ENCODE measurements at regions not wholly inside any gene's neighbourhood (a gene's known extent, or its start where the extent isn't known, plus 50 kb on each side); places are given as distances from the start of the nearest gene placed in this dataset.

DNA sequence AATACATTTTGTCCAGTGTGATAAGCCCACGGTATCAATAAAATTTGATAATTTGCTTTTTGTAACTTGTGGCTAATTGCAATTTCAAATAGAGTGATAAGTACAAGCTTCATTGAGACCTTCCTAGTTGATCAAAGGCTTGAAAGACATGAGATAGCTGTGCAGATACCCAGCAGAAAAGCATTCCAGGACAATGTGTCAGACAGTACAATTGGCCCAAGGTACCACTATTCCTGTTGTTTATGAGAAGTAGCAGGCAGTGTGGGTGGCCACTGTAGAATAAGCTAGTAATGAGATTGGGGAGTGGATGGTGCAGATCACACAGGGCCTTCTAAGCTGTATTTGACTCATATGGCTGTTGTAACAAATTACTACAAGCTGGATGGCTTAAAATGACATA, 182.2 kb downstream of the AMY1C start:
- Histone ChIP-seq H4K8ac (ENCODE audit: low read length) (no peak overlapping the region), H3K27ac (ENCODE audit: low read length, poor library complexity, severe bottlenecking) (no peak overlapping the region), H2BK5ac (ENCODE audit: low read depth, low read length, poor library complexity, severe bottlenecking) (no peak overlapping the region), H3K18ac (ENCODE audit: low read depth in 1 of 2, low read length in 2 of 2) (no peak overlapping the region), H2BK120ac (ENCODE audit: low read depth, low read length) (no peak overlapping the region), H3K9ac (ENCODE audit: low read length) (no peak overlapping the region), H3K14ac (ENCODE audit: low read length in 2 of 2) (no peak overlapping the region), H3K4ac (ENCODE audit: low read depth in 1 of 2, low read length in 2 of 2) (no peak overlapping the region), H3K27me3 (ENCODE audit: control insufficient read depth in 1 of 2, insufficient read depth in 1 of 2, low read length in 2 of 2) (no peaks in the 10 kb centered on the region), H2AK5ac (ENCODE audit: low read length, severe bottlenecking) (no peak overlapping the region), H4K91ac (ENCODE audit: low read length) (no peak overlapping the region), H3K23ac (ENCODE audit: low read length in 2 of 2) (no peak overlapping the region), H3K9me3 (ENCODE audit: control insufficient read depth, low read length) (peaks cover 13% of the 10 kb centered on the region), H3K4me1 (ENCODE audit: control insufficient read depth, insufficient read depth, low read depth, low read length) (no peaks in the 10 kb centered on the region), H2BK12ac (ENCODE audit: low read length in 2 of 2) (no peak overlapping the region), H3K36me3 (ENCODE audit: control insufficient read depth in 1 of 2, insufficient read depth in 2 of 2, low read depth in 1 of 2, low read length in 2 of 2) (no peaks in the 10 kb centered on the region), H2AFZ (ENCODE audit: low read depth, low read length) (no peak overlapping the region), H3K79me1 (replicated peaks; ENCODE audit: low read length, poor library complexity, severe bottlenecking) (no peaks in the 10 kb centered on the region), H2BK15ac (ENCODE audit: low read depth, poor library complexity, severe bottlenecking) (no peak overlapping the region), H3K4me2 (ENCODE audit: low read length, poor library complexity, severe bottlenecking) (no peak overlapping the region), H3K4me3 (ENCODE audit: insufficient read depth in 1 of 2, low read depth in 1 of 2, low read length in 2 of 2) (no peak overlapping the region)
- no peak for DNase-seq
- WGBS: no CpG with 5 or more reads among the region's 1 CpG

DNA sequence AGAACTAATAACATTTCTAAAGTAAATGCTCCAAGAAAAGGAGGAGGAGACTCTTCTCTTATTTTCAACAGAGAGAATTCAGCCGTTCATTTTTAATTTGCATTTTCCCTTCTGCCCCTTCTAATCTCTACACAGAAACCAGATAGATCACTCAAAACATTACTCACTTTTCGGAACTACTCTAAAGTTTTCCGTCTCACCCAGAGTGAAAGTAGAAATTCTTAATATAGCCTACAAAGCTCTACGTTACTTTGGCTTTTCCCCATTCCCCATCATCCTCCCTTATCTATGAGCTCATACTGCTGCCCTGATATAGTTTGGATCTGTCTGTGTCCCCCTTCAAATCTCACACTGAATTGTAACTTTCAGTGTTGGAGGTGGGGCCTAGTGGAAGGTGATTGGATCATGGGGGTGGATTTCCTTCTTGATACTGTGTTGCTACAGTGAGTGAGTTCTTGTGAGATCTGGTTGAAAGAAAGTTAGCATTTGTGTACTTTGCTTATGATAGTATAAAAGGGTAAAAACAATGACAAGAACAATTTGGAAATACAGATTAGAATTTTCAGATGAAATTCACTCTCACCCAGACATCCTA, 188.2 kb downstream of the AMY1C start:
- Histone ChIP-seq H4K8ac (ENCODE audit: low read length) (no peak overlapping the region), H3K18ac (ENCODE audit: low read depth in 1 of 2, low read length in 2 of 2) (no peak overlapping the region), H3K4me3 (ENCODE audit: insufficient read depth in 1 of 2, low read depth in 1 of 2, low read length in 2 of 2) (no peak overlapping the region), H3K27me3 (ENCODE audit: control insufficient read depth in 1 of 2, insufficient read depth in 1 of 2, low read length in 2 of 2) (no peaks in the 10 kb centered on the region), H3K9ac (ENCODE audit: low read length) (no peak overlapping the region), H2AK5ac (ENCODE audit: low read length, severe bottlenecking) (no peak overlapping the region), H2AFZ (ENCODE audit: low read depth, low read length) (no peak overlapping the region), H3K36me3 (ENCODE audit: control insufficient read depth in 1 of 2, insufficient read depth in 2 of 2, low read depth in 1 of 2, low read length in 2 of 2) (no peaks in the 10 kb centered on the region), H3K27ac (ENCODE audit: low read length, poor library complexity, severe bottlenecking) (no peak overlapping the region), H2BK5ac (ENCODE audit: low read depth, low read length, poor library complexity, severe bottlenecking) (no peak overlapping the region), H2BK12ac (ENCODE audit: low read length in 2 of 2) (no peak overlapping the region), H3K4me1 (ENCODE audit: control insufficient read depth, insufficient read depth, low read depth, low read length) (no peaks in the 10 kb centered on the region), H3K23ac (ENCODE audit: low read length in 2 of 2) (no peak overlapping the region), H3K14ac (ENCODE audit: low read length in 2 of 2) (no peak overlapping the region), H3K9me3 (ENCODE audit: control insufficient read depth, low read length) (no peaks in the 10 kb centered on the region), H3K4ac (ENCODE audit: low read depth in 1 of 2, low read length in 2 of 2) (no peak overlapping the region), H4K91ac (ENCODE audit: low read length) (no peak overlapping the region), H2BK120ac (ENCODE audit: low read depth, low read length) (no peak overlapping the region), H3K79me1 (replicated peaks; ENCODE audit: low read length, poor library complexity, severe bottlenecking) (no peaks in the 10 kb centered on the region), H3K4me2 (ENCODE audit: low read length, poor library complexity, severe bottlenecking) (no peak overlapping the region), H2BK15ac (ENCODE audit: low read depth, poor library complexity, severe bottlenecking) (no peak overlapping the region)
- 91% methylated on average over 4 of the region's 4 CpGs for WGBS
- DNase-seq: no peak

DNA sequence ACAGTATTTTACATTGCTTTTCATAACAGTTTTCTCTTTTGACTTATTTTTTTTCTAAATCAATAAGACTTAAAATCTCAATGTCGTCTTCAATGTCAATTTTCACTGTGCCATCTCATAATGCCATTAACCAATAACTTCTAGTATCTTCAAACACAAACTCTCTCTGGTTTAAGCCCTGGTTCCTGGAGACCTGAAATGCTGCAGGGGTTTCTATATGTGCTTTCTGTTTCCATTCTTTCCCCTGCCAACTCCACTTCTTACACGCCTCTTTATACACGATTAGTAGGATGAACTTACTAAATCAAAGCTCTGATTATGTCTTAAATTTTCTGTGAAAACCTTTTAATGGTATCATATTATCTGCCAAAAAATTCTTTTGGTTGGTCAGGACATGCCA, 191.4 kb downstream of the AMY1C start:
- Histone ChIP-seq H3K4me1 (ENCODE audit: control insufficient read depth, insufficient read depth, low read depth, low read length) (no peaks in the 10 kb centered on the region), H3K4me3 (ENCODE audit: insufficient read depth in 1 of 2, low read depth in 1 of 2, low read length in 2 of 2) (no peak overlapping the region), H3K9ac (ENCODE audit: low read length) (no peak overlapping the region), H4K8ac (ENCODE audit: low read length) (no peak overlapping the region), H2BK120ac (ENCODE audit: low read depth, low read length) (no peak overlapping the region), H2BK5ac (ENCODE audit: low read depth, low read length, poor library complexity, severe bottlenecking) (no peak overlapping the region), H3K36me3 (ENCODE audit: control insufficient read depth in 1 of 2, insufficient read depth in 2 of 2, low read depth in 1 of 2, low read length in 2 of 2) (no peaks in the 10 kb centered on the region), H3K4me2 (ENCODE audit: low read length, poor library complexity, severe bottlenecking) (no peak overlapping the region), H2BK12ac (ENCODE audit: low read length in 2 of 2) (no peak overlapping the region), H3K79me1 (replicated peaks; ENCODE audit: low read length, poor library complexity, severe bottlenecking) (no peaks in the 10 kb centered on the region), H3K9me3 (ENCODE audit: control insufficient read depth, low read length) (no peaks in the 10 kb centered on the region), H4K91ac (ENCODE audit: low read length) (no peak overlapping the region), H3K4ac (ENCODE audit: low read depth in 1 of 2, low read length in 2 of 2) (no peak overlapping the region), H3K23ac (ENCODE audit: low read length in 2 of 2) (no peak overlapping the region), H2AFZ (ENCODE audit: low read depth, low read length) (no peak overlapping the region), H2AK5ac (ENCODE audit: low read length, severe bottlenecking) (no peak overlapping the region), H2BK15ac (ENCODE audit: low read depth, poor library complexity, severe bottlenecking) (no peak overlapping the region), H3K27ac (ENCODE audit: low read length, poor library complexity, severe bottlenecking) (no peak overlapping the region), H3K18ac (ENCODE audit: low read depth in 1 of 2, low read length in 2 of 2) (no peak overlapping the region), H3K27me3 (ENCODE audit: control insufficient read depth in 1 of 2, insufficient read depth in 1 of 2, low read length in 2 of 2) (no peaks in the 10 kb centered on the region), H3K14ac (ENCODE audit: low read length in 2 of 2) (no peak overlapping the region)
- WGBS: 0% methylated on average over 1 of the region's 3 CpGs
- no peak for DNase-seq

DNA sequence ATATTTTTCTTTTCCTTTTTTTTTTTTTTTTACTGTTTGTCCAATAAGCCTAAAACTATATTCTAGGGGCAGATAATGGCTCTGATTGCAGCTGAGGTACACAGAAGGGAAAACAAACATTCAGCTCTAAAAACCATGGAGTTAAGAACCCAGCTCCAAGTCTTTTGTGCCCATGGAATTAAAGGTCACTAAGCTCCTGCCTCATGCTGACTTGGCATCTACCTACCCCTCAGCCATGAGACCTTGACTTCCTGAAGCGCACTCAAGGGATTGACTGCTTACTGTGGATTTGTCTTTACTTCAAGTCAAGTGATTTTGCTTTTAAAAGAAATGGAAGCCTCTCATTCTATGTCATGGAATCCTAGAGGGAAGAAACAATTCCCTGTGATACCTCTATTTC, 192.3 kb downstream of the AMY1C start:
- H3K14ac ChIP-seq (ENCODE audit: low read length in 2 of 2): no peak overlapping the region
- H2BK12ac ChIP-seq (ENCODE audit: low read length in 2 of 2): no peak overlapping the region
- H3K9ac ChIP-seq (ENCODE audit: low read length): no peak overlapping the region
- DNase-seq: no peak
- no peak overlapping the region for H2BK15ac ChIP-seq (ENCODE audit: low read depth, poor library complexity, severe bottlenecking)
- no peak overlapping the region for H3K4me2 ChIP-seq (ENCODE audit: low read length, poor library complexity, severe bottlenecking)
- H2BK5ac ChIP-seq (ENCODE audit: low read depth, low read length, poor library complexity, severe bottlenecking): no peak overlapping the region
- no peak overlapping the region for H4K91ac ChIP-seq (ENCODE audit: low read length)
- no peaks in the 10 kb centered on the region for H3K27me3 ChIP-seq (ENCODE audit: control insufficient read depth in 1 of 2, insufficient read depth in 1 of 2, low read length in 2 of 2)
- no peaks in the 10 kb centered on the region for H3K36me3 ChIP-seq (ENCODE audit: control insufficient read depth in 1 of 2, insufficient read depth in 2 of 2, low read depth in 1 of 2, low read length in 2 of 2)
- no peak overlapping the region for H3K18ac ChIP-seq (ENCODE audit: low read depth in 1 of 2, low read length in 2 of 2)
- no peak overlapping the region for H3K23ac ChIP-seq (ENCODE audit: low read length in 2 of 2)
- H2AFZ ChIP-seq (ENCODE audit: low read depth, low read length): no peak overlapping the region
- no peak overlapping the region for H2BK120ac ChIP-seq (ENCODE audit: low read depth, low read length)
- no peak overlapping the region for H4K8ac ChIP-seq (ENCODE audit: low read length)
- no peaks in the 10 kb centered on the region for H3K4me1 ChIP-seq (ENCODE audit: control insufficient read depth, insufficient read depth, low read depth, low read length)
- H3K4me3 ChIP-seq (ENCODE audit: insufficient read depth in 1 of 2, low read depth in 1 of 2, low read length in 2 of 2): no peak overlapping the region
- WGBS: no CpG with 5 or more reads among the region's 1 CpG
- H3K4ac ChIP-seq (ENCODE audit: low read depth in 1 of 2, low read length in 2 of 2): no peak overlapping the region
- H3K27ac ChIP-seq (ENCODE audit: low read length, poor library complexity, severe bottlenecking): no peak overlapping the region
- H3K79me1 ChIP-seq (replicated peaks; ENCODE audit: low read length, poor library complexity, severe bottlenecking): no peaks in the 10 kb centered on the region
- H2AK5ac ChIP-seq (ENCODE audit: low read length, severe bottlenecking): no peak overlapping the region
- H3K9me3 ChIP-seq (ENCODE audit: control insufficient read depth, low read length): no peaks in the 10 kb centered on the region
